ENCODE measurements at regions not wholly inside any gene's neighbourhood (a gene's known extent, or its start where the extent isn't known, plus 50 kb on each side); places are given as distances from the start of the nearest gene placed in this dataset.

DNA sequence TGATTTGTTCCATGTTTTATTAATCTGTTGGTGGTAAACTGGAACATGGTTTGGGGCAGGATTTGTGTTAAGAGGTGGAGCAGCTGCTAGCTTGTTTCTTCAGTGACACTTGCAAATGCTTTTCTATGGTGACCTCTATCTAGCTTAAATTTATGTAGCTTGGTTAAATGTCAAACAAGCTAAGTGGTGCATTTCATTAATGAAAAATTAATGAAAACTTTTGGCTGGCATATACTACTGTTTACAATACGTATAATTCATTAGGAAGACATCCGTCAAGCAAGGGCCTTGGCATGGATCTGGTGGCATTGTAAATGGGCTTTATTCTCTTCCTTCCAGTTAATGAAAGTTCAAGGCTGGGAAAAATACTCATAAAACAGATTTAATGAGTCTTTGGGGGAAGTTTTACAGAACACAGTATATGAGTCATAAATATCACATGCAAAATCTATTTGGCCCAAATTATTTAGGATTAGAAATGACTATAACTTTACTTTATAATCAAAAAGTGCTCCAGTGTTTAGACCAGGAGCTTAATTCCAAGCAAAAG is 807.7 kb upstream of the SEL1L start (continued):
- TF ChIP-seq, protein P1, sequence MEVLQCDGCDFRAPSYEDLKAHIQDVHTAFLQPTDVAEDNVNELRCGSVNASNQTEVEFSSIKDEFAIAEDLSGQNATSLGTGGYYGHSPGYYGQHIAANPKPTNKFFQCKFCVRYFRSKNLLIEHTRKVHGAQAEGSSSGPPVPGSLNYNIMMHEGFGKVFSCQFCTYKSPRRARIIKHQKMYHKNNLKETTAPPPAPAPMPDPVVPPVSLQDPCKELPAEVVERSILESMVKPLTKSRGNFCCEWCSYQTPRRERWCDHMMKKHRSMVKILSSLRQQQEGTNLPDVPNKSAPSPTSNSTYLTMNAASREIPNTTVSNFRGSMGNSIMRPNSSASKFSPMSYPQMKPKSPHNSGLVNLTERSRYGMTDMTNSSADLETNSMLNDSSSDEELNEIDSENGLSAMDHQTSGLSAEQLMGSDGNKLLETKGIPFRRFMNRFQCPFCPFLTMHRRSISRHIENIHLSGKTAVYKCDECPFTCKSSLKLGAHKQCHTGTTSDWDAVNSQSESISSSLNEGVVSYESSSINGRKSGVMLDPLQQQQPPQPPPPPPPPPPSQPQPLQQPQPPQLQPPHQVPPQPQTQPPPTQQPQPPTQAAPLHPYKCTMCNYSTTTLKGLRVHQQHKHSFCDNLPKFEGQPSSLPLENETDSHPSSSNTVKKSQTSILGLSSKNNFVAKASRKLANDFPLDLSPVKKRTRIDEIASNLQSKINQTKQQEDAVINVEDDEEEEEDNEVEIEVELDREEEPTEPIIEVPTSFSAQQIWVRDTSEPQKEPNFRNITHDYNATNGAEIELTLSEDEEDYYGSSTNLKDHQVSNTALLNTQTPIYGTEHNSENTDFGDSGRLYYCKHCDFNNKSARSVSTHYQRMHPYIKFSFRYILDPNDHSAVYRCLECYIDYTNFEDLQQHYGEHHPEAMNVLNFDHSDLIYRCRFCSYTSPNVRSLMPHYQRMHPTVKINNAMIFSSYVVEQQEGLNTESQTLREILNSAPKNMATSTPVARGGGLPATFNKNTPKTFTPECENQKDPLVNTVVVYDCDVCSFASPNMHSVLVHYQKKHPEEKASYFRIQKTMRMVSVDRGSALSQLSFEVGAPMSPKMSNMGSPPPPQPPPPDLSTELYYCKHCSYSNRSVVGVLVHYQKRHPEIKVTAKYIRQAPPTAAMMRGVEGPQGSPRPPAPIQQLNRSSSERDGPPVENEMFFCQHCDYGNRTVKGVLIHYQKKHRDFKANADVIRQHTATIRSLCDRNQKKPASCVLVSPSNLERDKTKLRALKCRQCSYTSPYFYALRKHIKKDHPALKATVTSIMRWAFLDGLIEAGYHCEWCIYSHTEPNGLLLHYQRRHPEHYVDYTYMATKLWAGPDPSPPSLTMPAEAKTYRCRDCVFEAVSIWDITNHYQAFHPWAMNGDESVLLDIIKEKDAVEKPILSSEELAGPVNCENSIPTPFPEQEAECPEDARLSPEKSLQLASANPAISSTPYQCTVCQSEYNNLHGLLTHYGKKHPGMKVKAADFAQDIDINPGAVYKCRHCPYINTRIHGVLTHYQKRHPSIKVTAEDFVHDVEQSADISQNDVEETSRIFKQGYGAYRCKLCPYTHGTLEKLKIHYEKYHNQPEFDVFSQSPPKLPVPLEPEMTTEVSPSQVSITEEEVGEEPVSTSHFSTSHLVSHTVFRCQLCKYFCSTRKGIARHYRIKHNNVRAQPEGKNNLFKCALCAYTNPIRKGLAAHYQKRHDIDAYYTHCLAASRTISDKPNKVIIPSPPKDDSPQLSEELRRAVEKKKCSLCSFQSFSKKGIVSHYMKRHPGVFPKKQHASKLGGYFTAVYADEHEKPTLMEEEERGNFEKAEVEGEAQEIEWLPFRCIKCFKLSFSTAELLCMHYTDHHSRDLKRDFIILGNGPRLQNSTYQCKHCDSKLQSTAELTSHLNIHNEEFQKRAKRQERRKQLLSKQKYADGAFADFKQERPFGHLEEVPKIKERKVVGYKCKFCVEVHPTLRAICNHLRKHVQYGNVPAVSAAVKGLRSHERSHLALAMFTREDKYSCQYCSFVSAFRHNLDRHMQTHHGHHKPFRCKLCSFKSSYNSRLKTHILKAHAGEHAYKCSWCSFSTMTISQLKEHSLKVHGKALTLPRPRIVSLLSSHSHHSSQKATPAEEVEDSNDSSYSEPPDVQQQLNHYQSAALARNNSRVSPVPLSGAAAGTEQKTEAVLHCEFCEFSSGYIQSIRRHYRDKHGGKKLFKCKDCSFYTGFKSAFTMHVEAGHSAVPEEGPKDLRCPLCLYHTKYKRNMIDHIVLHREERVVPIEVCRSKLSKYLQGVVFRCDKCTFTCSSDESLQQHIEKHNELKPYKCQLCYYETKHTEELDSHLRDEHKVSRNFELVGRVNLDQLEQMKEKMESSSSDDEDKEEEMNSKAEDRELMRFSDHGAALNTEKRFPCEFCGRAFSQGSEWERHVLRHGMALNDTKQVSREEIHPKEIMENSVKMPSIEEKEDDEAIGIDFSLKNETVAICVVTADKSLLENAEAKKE (CRISPR knock-in tag; IDR thresholded peaks at IDR 0.05): no peak
- TF ChIP-seq STAT1 (IDR thresholded peaks at IDR 0.05; ENCODE audit: unreplicated experiment) (no peak), POLR2AphosphoS5 (IDR thresholded peaks at IDR 0.05; ENCODE audit: low read depth) (no peak), NANOG (IDR thresholded peaks at IDR 0.05; ENCODE audit: borderline replicate concordance) (no peak), REST (IDR thresholded peaks at IDR 0.05; ENCODE audit: unreplicated experiment) (no peak), EZH2 (IDR thresholded peaks at IDR 0.05; ENCODE audit: low read depth, unreplicated experiment) (no peak)

Data from GM23338 (cell line).